Uterus (tissue), 3 donors: ENCODE measurements at regions not wholly inside any gene's neighbourhood (a gene's known extent, or its start where the extent isn't known, plus 50 kb on each side); places are given as distances from the start of the nearest gene placed in this dataset.

ENCODE experiments used
- DNase-seq, 2 donors: peaks; one replicate each; pipeline ENCODE4 v3.0.0-alpha.2; 2019 to 2020
- H3K27ac ChIP-seq, 2 donors: fragments of 200-600 bp; sonication (generic); 1 replicate in 1 of 2; 2 replicates in 1 of 2; pipeline ENCODE4 v1.5.1; 2016 to 2018
- H3K27me3 ChIP-seq, 2 donors: fragments of 200-600 bp; sonication (generic); one replicate each; pipeline ENCODE4 v1.5.1; 2018 to 2019; ENCODE audit warnings: control low read depth in 1 of 2
- H3K36me3 ChIP-seq, 2 donors: fragments of 200-600 bp; sonication (generic); one replicate each; pipeline ENCODE4 v1.5.1; 2019; ENCODE audit warnings: control low read depth in 1 of 2
- H3K4me1 ChIP-seq, 2 donors: fragments of 200-600 bp; sonication (generic); one replicate each; pipeline ENCODE4 v1.5.1; 2018 to 2019; ENCODE audit warnings: control low read depth in 1 of 2
- H3K4me3 ChIP-seq, 2 donors: fragments of 200-600 bp; sonication (generic); 1 replicate in 1 of 2; 2 replicates in 1 of 2; pipeline ENCODE4 v1.5.1; 2018 to 2019; ENCODE audit warnings: mild to moderate bottlenecking in 1 of 2
- H3K9me3 ChIP-seq, 2 donors: fragments of 200-600 bp; sonication (generic); one replicate each; pipeline ENCODE4 v1.5.1; 2019; ENCODE audit warnings: control low read depth in 1 of 2
- CTCF ChIP-seq, 4 experiments: fragments of 200-600 bp in 2 of 4; fragments of 450-650 bp in 2 of 4; sonication (generic) in 2 of 4; IDR thresholded peaks; one replicate each; pipeline ENCODE4 v1.5.1; 2016 to 2019; ENCODE audit warnings: antibody characterized with exemption in 4 of 4, mild to moderate bottlenecking in 2 of 4, moderate library complexity in 1 of 4
- POLR2A ChIP-seq, 2 donors: fragments of 450-650 bp; IDR thresholded peaks; one replicate each; pipeline ENCODE4 v1.6.1; 2016; ENCODE audit warnings: antibody characterized with exemption in 2 of 2, mild to moderate bottlenecking in 1 of 2, moderate library complexity in 1 of 2
- intact Hi-C: fragments of 100-400 bp; cut with DNase I; formaldehyde crosslinking; loops from one replicate; pipeline ENCODE4 v1.15.1; 2023; ENCODE audit warnings: low total_unique reads
- donor health status: DM: yes; HTN: yes; CAD: no.

- intact Hi-C loops, result no loop called here
- TF ChIP-seq CTCF (IDR thresholded peaks at IDR 0.05) (no peak), POLR2A (IDR thresholded peaks at IDR 0.05) (no peak)
- Histone ChIP-seq H3K36me3 (no peaks in the 10 kb centered on the region), H3K27ac (no peak overlapping the region), H3K9me3 (no peaks in the 10 kb centered on the region), H3K4me3 (no peak overlapping the region), H3K27me3 (no peaks in the 10 kb centered on the region), H3K4me1 (no peaks in the 10 kb centered on the region)
- DNase-seq, result no peak
These were observed 92.9 kb upstream of the PRR23E start for GRCh38 chr3:127099982-127100381.

- Histone ChIP-seq H3K27me3 (no peaks in the 10 kb centered on the region), H3K36me3 (no peaks in the 10 kb centered on the region), H3K4me1 (no peaks in the 10 kb centered on the region), H3K4me3 (no peak overlapping the region), H3K27ac (no peak overlapping the region), H3K9me3 (no peaks in the 10 kb centered on the region)
- intact Hi-C loops, result no loop called here
- TF ChIP-seq CTCF (IDR thresholded peaks at IDR 0.05) (no peak), POLR2A (IDR thresholded peaks at IDR 0.05) (no peak)
- no peak for DNase-seq
These were observed 92.2 kb upstream of the PRR23E start for GRCh38 chr3:127100459-127101410.

GRCh38 chr3:127101411-127102187 lies 91.3 kb upstream of the PRR23E start:
- TF ChIP-seq POLR2A (IDR thresholded peaks at IDR 0.05) (no peak), CTCF (IDR thresholded peaks at IDR 0.05) (no peak)
- no peak for DNase-seq
- Histone ChIP-seq H3K9me3 (no peaks in the 10 kb centered on the region), H3K27ac (no peak overlapping the region), H3K27me3 (no peaks in the 10 kb centered on the region), H3K36me3 (no peaks in the 10 kb centered on the region), H3K4me1 (no peaks in the 10 kb centered on the region), H3K4me3 (no peak overlapping the region)
- intact Hi-C loops, result no loop called here

GRCh38 chr3:127102188-127102520 lies 90.8 kb upstream of the PRR23E start:
- H3K36me3 ChIP-seq, result no peaks in the 10 kb centered on the region
- no peak for TF ChIP-seq CTCF (IDR thresholded peaks at IDR 0.05)
- TF ChIP-seq POLR2A (IDR thresholded peaks at IDR 0.05), result no peak
- H3K27me3 ChIP-seq, result no peaks in the 10 kb centered on the region
- H3K4me3 ChIP-seq, result no peak overlapping the region
- no peak overlapping the region for H3K27ac ChIP-seq
- intact Hi-C loops, result no loop called here
- no peaks in the 10 kb centered on the region for H3K4me1 ChIP-seq
- no peak for DNase-seq
- H3K9me3 ChIP-seq, result no peaks in the 10 kb centered on the region

GRCh38 chr3:127102587-127102986 lies 90.3 kb upstream of the PRR23E start:
- intact Hi-C loops, result no loop called here
- no peaks in the 10 kb centered on the region for H3K4me1 ChIP-seq
- no peak overlapping the region for H3K4me3 ChIP-seq
- no peak for DNase-seq
- H3K36me3 ChIP-seq, result no peaks in the 10 kb centered on the region
- H3K27me3 ChIP-seq, result no peaks in the 10 kb centered on the region
- H3K9me3 ChIP-seq, result no peaks in the 10 kb centered on the region
- no peak for TF ChIP-seq POLR2A (IDR thresholded peaks at IDR 0.05)
- TF ChIP-seq CTCF (IDR thresholded peaks at IDR 0.05), result no peak
- no peak overlapping the region for H3K27ac ChIP-seq
